HL-60/S4 treated with phorbol 12-myristate 13-acetate at 8.2 ng/mL for 4 days and 3 days (cell line): ENCODE measurements at regions not wholly inside any gene's neighbourhood (a gene's known extent, or its start where the extent isn't known, plus 50 kb on each side); places are given as distances from the start of the nearest gene placed in this dataset.

Experiments used
- in situ Hi-C: fragments of 300-500 bp; cut with MboI; formaldehyde crosslinking; loops from 2 replicates; pipeline ENCODE4 v1.15.0; 2022; ENCODE audit warnings: low sequenced_read_pairs

DNA sequence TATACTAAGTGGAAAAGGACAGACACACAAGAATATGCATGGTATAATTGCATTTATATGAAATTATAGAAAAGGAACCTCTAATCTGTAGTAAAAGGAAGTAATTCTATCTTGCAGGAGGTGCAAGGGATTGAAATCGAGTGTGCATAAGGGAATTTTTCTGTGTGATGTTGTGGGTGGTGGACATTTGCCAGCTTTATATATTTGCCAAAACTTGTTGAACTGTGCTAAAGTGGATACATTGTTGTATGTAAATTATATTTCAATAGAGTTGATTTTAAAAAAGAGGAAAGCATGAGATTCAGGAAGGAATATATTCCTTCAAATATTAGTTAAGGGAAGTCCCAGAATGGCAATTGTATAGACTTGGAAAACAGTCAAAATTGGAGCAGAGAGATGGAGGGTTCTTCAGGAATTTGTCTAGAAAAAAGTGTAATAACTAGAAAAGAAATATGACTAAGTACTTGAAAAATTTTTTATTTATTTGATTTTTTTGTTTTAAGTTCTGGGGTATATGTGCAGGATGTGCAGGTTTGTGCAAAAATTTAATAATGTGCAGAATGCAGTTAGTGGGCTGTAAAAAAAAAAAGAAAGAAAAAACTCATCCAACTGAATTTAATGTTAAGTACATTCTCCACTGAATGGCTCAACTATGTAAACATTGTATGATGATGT is 96.1 kb downstream of the ARL4A start:
- in situ Hi-C loops, result no loop called here

DNA sequence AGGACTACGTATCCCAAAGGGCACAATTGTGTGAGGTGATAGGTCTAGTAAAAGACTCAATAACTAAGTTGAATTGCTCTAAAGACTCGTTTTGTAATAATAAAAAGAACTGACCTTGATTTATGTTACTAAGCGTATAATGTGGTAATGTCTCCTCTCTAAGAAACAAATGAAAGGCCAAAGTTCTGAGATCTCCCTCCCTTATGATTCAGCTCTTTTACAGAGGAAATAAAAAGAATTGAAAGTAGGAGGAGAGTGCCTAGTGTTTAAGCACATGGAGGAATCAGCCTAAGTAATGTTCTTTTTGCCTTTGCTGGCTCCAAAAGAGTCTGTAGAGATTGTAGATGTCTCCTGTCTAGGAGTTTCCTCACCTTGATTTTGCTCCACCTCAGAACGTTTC is 98.0 kb downstream of the ARL4A start:
- in situ Hi-C loops, result no loop called here

DNA sequence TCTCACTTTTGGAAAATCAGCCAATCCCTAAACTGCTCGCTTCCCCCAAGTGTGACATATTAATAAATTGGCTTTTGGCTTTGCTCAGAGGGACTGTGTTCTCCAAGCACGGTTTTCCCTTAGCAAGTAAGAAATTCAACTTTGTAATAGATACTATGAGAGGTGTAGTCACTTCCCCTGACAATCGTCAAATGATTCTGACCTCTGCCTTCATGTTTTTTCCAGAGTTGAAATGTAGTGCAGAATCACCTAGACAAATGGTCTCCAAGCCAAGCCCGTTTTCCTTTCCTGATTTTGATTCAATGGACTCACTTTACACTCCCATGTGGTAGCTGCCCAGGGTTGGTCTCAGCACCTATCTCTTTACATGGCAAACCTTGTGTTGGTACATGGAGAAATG is 99.1 kb downstream of the ARL4A start:
- in situ Hi-C loops, result no loop called here

DNA sequence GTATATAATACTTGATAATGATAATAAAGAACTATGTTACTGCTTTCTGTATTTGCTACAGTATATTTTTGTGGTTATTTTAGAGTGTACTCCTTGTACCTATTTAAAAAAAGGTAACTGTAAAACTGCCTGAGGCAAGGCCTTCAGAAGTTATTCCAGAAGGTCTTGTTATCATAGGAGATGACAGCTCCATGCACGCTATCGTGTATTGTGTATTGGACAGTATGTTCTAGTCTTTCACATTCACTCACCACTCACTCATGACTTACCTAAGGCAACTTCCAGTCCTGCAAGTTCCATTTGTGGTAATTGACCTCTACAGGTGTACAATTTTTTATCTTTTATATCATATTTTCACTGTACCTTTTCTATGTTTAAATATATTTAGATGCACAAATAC is 100.7 kb downstream of the ARL4A start:
- in situ Hi-C loops, result no loop called here

DNA sequence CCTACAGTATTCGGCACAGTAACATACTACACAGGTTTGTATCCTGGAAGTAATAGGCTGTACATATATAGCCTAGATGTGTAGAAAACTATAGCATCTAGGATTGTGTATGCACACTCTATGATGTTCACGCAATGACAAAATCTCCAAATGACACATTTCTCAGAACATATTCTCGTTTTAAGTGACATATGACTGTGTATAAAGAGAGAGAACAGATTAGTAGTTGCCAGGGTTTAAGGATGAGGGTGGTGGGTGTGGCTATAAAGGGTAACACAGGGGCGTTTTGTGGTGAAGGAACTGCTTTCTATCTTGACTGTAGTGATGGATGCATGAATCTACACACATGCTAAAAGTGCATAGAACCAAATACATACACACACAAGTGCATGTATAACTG is 101.2 kb downstream of the ARL4A start:
- in situ Hi-C loops, result no loop called here

DNA sequence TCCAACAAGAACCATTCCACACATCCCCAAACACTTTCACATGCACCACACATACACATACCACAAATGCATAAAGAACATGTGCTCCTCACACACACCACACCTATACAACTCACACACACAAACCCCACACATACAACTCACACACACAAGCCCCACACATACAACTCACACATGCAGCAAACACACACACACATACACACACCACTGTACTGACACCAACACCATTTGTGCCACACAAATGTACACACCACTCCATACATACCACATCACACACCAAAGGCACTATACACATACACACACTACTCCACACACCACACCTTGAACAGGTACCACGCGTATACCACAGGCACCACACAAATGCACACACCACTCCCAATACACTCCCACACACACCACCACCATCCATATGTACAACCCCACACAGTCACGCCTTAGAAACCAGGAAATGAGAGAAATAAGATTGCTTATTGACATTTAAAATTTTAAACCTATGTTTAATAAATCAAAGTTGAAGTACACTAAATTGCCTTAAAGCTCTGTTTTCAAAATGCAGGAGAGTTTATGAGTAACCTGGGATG is 107.4 kb downstream of the ARL4A start:
- in situ Hi-C loops, result no loop called here

DNA sequence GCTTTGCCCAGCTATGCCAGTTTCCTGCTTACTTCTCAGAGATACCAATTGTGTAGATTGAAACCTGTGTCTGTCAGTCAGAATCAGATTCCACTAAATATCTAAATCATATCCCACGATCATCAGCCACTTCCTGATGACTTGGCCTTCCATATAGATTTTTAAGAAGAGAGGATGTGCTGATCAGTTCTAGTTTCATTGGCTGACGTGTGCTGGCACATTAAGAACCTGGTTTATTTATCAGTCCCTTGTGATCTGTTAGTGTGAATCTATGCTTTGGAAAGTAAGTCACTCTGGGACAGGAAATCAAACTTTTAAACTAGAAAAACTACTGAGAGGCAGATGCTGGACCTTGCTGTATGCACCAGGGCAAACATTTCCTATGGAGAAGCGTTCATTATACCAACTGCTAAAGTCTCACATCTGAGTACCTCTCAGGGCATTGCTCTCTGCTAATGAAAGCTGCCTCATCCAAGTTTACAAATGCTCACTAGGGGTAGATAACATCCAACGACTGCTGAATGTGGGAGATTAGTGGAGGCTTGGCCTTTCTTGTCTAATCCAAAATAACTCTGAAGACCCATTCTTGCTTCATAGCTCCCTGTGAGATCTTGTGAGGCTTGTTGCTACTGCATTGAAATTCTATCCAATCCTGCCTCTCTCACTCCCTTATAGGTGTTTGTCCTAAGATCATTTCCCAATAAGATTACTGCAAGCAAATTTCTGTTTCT is 109.1 kb downstream of the ARL4A start:
- in situ Hi-C loops, result no loop called here

DNA sequence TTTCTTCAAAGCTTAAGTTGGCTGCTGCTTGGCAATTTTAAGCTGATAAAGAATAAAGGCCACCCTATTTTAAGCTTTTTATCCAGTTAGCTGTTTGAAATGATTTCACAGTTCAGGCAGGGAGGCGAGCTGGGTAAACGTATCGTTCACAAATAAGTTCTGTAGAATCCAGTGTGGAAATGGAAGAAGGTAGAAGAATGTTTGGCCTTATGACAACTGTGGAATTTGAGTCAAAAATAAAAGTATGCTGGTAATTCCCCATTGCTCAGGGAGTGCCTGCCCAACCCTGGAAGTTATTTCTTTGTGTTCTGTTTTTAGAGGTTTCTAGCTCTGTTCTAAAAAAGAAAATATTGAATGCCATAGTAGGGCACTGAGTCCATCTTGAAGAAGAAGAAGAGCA is 113.1 kb downstream of the ARL4A start:
- in situ Hi-C loops, result no loop called here

DNA sequence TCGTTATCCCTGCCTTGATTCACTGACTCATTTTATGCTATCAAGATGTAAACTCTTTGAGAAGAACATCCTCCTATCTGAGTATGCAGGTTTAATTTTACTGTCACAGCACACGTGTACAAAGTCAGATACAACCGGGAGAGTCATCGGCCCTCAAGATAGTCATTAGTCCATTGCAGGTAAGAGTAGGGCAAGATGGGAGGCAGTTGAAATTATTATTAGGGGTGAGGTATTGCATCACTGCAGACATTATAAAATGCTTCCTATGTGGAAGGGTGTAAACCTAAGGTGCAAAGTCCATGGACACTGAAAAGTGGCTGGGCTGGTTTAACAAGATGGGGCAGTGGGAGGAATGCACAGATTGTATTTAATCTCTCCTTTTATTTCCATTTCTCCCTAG is 113.7 kb downstream of the ARL4A start:
- in situ Hi-C loops, result no loop called here

DNA sequence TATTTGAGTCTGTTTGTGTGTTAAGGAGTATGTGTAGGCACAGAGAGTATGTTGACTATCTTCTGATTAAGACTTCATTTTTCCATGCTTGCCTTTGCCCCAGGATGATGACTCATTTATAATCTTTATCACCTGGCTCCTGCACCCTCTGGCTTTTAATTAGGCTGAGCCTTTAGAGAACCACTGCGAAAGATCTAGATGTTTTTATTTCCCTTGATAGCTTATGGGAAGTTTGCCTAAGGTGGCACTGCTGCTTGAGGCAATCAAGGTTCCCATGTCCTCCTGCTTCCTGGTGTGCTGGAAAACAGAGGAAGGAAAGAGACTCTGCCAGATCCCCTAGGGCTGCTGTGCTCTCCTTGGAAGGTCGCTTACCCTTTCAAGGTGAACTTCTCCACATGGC is 114.6 kb downstream of the ARL4A start:
- in situ Hi-C loops, result no loop called here

DNA sequence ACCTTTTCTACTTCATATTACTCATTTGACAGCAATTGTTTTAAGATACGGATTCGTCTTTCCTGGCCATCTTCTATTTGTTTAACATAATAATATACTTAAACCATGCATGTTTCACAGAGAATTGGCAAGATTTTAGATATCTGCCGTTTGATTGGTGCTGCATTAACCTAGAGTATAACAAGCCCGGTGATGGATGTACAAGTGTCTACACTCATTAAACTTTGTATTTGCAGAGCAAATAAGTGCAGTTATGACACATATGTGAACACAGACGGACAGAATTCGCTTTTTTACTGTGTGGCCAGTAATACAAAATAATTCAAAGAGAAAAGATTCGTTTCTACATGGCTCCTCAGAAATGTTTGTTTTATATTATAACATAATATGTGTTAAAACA is 116.1 kb downstream of the ARL4A start:
- in situ Hi-C loops, result no loop called here

DNA sequence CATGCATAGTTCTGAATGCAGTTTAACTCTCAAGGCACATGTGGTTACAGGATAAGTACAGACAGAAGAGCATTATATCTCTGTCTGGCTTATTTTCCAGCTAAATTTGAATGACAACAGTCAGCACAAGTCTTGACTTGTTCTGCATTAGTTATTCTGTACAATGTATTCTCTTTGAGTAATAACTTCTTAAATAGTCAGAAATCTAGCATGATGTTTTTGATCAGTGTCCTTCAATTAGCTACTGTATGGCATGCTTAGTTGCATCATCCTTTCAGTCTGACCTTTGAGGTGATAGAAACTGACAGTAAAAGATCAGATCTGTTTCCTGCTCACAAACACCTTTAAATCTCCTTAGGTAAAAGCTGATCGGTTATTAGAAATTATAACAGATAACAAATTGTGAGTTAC is 118.1 kb downstream of the ARL4A start:
- in situ Hi-C loops, result no loop called here

DNA sequence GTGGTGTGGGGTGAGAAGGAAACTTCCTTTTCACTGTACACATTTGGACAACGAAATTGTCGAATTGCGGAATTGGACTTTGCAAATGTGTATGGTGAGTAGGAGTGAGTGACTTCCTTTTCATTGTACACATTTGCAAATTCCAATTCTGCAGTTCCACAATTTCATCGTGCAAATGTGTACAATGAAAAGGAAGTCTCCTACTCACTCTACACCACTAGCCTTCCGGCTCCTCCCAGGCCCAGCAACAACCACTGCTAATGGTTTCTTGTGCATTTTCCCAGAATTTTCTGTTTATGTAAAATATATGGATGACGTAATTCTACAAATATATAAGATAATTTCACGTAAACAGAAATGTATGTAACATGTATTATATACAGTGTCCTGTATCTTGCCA is 118.5 kb downstream of the ARL4A start:
- in situ Hi-C loops, result no loop called here

DNA sequence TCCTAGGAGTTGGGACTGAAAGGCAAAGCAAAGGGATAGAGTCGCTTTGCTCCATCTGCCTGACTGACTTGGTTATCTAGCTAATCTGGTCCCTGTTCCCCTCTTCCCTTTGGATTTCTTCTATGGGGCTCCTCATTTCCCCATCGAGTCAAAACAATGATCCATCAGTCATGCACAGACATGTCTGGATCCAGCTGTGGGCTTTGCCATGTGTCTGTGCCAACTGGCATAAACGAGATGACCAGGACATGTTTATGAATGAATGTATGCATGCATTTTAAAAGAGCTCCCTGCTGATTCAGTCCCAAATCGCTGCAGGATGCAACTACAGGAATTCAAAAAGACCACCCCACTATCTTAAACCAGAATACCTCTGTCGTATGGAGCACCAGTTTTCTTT is 122.0 kb downstream of the ARL4A start:
- in situ Hi-C loops, result no loop called here

DNA sequence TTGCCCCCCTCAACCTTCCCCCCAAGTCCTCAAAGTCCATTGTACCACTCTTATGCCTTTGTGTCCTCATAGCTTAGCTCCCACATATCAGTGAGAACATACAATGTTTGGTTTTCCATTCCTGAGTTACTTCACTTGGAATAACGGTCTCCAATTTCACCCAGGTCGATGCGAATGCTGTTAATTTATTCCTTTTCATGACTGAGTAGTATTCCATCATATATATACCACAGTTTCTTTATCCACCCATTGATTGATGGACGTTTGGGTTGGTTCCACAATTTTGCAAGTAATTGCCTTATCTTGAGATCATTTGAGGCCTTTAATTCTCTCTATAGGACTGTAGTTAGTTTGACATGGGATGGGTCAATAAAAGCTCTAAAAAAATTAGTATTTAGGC is 124.7 kb downstream of the ARL4A start:
- in situ Hi-C loops, result no loop called here

DNA sequence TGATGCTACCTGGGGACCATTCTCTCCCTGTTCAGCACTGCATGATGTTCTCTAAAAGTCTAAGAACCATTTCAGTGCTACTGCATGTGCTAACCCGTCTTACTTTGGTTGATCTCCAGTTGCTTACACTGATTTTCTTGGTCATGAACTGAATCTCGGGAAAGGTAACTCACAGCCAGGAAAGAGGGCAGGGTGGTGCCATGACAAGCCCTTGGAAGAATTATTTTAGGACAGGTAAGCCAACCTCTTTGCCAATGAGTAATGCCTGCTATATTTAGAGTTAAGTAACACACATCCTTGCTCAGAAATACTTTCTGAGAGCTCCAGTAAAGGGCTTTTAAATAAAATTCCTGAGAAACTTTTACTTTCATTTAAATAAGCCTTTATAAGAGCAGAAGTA is 126.7 kb downstream of the ARL4A start:
- in situ Hi-C loops, result no loop called here

DNA sequence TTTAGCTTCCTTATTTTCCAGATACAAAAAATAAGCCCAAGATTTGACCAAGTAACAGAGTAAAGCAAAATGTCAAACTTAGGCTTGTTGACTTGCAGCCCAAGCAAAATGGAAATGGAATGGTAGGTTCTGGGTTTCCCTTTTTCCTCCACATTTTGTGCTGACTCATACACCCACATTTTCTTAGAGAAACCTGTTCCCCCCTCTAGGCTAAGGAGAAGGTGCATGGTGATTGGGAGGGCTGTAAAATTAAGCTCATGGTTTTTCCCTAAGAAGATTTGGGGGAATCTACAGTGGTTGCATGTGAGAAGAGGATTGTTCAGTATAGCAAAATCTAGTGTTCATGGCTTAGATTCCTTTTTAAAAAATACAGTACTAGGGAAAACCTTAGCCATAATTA is 127.4 kb downstream of the ARL4A start:
- in situ Hi-C loops, result no loop called here

DNA sequence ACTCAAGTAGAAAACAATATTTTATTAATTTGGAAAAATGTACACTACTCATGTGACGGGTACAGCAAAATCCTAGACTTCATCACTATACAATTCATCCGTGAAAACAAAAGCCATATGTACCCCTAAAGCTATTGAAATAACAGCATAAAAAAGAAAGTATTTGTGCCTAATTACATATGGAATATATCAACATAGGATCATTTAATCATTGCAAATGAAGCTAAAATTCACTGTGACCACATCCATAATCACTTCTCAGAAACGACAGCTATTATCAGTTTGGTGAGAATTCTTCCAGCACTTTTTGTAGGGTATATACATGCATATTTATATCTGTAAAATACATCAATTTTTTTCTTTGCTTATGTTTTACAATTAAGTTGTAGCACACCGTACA is 128.0 kb downstream of the ARL4A start:
- in situ Hi-C loops, result no loop called here

DNA sequence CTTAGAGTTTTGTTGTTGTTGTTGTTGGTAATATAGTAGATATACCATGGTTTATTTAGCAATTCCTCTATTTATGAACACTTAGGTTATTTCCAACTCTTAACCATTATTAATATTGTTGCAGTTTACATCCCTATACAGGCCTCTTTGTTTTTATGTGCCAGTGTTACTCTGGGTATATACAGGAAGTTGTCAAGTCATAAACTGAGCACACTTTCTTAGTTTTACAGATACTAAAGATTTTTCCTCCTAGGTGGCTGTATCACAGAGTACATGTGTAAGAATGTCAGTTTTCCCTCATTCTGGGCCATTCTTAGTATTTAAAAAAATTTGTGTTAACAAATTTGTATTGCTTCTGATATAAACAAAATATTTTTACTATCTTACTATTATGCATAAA is 128.4 kb downstream of the ARL4A start:
- in situ Hi-C loops, result no loop called here

DNA sequence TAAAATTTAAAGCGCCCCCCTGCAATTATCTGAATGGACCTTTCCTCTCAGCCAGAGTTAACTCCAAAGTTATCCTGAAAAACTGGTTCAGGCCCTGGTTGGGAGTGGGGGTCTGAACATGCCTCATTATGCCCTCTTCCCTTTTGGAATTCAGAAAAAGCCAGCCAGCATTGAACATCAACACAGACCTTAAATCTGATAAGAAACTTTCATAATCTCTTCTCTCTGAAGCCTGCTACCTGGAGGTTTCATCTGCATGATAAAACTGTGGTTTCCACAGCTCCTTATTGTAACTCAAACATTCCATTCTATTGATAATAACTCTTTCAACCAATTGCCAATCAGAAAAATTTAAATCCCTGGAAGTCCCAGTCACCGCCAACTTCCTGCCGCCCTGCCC is 133.3 kb downstream of the ARL4A start:
- in situ Hi-C loops, result no loop called here

DNA sequence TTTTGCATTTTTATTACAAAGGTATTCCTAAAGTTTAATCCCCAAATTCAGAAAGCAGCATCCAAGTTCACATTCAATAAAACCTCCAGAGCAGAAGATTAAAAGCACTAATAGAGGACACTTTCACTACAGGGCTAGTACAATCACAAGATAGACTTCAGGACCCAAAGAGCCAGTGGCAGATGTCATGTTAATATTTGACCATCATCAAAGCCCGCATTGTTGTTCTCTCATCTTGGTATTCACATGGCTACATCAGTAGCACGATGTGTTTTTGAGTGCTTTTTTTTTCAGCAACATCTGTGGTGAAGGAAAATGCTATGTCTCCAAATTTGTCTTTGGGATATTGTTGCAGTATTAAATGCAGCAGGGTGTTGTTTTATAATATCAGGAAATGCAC is 134.3 kb downstream of the ARL4A start:
- in situ Hi-C loops, result no loop called here

DNA sequence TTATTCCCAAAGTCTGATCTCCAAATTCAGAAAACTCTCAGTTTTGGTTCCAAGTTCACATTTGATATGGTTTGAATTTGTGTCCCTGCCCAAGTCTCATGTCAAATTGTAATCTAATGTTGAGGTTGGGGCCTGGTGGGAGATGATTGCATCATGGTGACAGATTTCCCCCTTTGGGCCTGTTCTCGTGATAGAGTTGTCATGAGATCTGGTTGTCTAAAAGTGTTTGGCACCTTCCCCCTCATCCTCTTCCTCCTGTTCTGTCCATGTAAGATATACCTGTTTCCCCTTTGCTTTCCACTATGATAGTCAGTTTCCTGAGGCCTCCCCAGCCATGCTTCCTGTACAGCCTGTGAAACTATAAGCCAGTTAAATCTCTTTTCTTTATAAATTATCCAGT is 138.6 kb downstream of the ARL4A start:
- in situ Hi-C loops, result no loop called here
